ENCODE measurements at regions not wholly inside any gene's neighbourhood (a gene's known extent, or its start where the extent isn't known, plus 50 kb on each side); places are given as distances from the start of the nearest gene placed in this dataset.

DNA sequence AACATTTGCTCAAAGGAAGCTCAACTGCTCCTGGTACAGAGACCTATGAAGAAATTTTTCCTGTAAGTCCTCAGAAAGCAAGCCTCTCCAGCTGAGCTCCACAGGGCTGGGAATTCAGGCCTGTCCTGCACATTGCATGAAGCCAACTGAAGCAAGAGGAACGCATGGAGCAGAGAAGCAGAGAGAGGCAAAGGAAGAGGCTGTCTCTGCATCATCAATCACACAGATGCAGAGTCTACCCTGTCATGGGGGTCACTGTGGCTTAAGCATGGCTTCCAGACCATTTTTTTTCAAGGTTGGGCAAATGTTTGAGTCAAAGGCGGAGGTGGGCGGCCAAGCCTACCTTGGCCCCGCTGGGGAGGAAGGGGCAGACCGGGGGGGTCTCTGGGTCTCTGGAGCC, 110.3 kb upstream of the MSX1 start:
- DNase-seq (ENCODE audit: low spot score): no peak
- ATAC-seq: no peak

DNA sequence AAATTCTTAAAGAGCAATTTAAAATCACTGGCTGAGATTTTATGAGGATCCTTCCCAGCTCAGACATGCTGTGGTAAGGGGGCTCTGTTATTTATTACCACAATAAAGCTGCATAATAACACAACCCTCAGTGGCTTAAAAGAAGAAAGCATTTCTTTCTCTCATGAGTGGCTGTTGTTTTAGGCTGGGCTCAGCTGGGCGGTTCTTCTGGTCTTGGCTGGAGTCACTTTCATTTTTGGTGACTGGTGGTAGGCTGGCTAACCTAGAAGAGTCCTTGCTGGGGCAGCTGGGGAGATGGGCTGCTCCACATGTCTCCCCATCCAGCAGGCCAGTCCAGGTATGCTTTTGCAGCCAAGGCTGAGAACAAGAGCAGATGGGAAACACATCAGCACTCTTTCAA, 113.0 kb upstream of the MSX1 start:
- no peak for ATAC-seq
- no peak for DNase-seq (ENCODE audit: low spot score)

- ATAC-seq (no peak), DNase-seq (ENCODE audit: low spot score) (no peak)
These were observed 119.4 kb upstream of the MSX1 start for GRCh38 chr4:4740071-4740470.

GRCh38 chr4:4735870-4736269, 123.6 kb upstream of the MSX1 start:
- ATAC-seq (no peak), DNase-seq (ENCODE audit: low spot score) (no peak)

DNA sequence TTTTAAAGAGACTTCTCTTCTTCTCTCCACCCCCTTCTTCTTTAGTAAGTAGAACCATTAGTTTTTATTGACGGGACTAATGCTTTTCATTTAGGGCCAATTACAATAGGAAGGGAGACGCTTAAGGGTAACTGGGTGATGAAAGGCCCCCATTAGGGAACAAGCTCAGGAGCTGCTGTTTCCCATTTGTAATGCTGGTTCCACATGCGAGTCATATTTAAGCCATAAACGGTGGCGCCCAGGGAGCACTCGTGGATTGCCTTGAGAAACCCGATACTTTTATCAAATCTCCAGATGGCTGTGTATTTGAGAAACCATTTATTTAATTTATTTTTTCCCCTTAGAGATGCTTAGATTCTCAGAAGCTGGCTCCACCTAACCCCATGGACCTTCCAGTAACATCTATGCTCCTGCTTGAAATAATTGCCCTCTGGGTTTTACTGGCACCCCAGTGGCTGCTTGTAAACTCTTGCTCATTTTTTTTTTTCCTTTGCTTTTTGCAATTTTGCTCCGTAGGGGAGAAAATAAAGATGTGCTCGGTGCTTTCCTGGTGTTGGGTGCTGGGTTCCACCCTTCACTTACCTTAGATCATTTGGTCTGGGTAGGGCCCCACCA, 124.2 kb upstream of the MSX1 start:
- DNase-seq (ENCODE audit: low spot score) (no peak), ATAC-seq (no peak)

DNA sequence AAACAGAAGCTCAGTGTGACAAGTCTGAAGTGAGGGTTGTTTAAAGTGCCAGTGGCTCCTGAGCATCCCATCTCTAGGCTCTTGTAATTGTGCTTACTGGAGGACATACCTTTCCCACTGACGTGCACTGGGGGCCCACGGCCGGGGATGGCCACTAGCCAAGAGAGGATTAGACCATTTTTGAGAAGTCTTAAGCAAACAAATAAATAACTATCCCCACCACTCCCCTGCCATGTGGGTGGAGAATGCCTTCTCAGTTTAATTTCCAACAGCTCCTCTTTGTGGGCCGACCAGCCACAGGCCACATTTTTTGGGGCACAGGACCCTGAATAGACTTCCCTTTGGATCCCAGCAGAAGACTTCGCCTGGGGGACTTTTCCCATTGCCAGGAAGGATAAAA, 125.0 kb upstream of the MSX1 start:
- no peak for ATAC-seq
- DNase-seq (ENCODE audit: low spot score): no peak

DNA sequence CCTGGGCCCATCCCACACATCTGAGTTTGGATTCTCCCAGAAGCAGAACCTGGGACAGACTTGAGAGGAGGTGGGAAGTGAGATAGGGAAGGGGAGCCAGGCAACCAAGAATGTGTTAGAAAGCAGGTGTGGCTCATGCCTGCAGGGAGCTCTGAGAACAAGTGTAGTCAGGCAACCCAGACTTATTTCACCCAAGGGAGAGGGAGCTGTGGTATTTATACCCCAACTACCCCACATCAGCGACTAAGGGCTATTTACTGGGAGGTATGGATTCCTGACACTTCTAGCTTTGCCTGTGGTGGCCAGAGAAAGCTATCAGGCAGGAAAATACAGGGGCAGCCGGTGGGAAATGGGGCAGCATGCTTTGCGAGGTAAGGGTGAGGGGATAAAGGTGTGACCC, 125.8 kb upstream of the MSX1 start:
- no peak for ATAC-seq
- DNase-seq (ENCODE audit: low spot score): no peak

- no peak for ATAC-seq
- no peak for DNase-seq (ENCODE audit: low spot score)
These were observed 129.2 kb upstream of the MSX1 start for GRCh38 chr4:4730249-4730648.

DNA sequence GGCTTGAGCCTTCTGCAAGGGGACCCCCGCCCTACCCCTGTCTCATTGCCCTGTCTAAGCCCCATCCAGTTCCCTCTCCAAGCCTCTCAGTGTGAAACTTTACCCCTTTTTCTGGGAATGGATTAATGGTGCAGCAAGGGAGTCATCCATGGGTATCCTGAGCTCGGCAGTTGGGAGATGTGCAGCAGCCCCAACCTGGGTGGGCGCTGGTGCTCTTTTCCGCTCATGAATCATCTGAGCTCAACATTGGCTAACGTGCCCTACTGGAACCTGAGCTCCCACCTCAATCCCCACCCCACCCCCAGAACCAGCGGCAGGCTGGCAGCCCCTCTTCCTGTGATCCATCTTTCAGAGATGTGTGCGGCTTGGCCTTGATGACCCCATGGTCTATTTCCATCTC, 130.3 kb upstream of the MSX1 start:
- ATAC-seq: no peak
- no peak for DNase-seq (ENCODE audit: low spot score)

GRCh38 chr4:4727536-4727935, 131.9 kb upstream of the MSX1 start:
- ATAC-seq: no peak
- DNase-seq (ENCODE audit: low spot score): no peak

DNA sequence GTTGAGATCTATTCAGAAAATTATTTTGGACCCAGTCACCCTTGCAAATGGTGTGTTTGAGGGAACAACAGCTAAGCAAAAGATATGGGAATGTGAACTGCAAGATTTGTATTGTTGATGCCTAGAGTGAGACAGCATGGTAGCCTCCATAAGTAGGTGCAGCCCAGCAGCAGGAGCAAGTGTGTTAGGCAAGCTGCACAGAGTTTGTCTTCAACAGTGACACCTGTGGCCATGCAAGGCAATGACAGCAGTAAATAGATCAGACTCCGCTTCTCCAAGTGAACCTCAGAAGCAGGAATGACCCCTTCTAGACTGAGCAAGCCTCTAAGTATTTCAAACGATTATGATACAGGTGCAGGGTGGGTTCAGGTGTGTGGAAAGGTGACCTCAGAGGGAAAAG, 133.4 kb upstream of the MSX1 start:
- no peak for ATAC-seq
- no peak for DNase-seq (ENCODE audit: low spot score)

GRCh38 chr4:4724321-4724720, 135.1 kb upstream of the MSX1 start:
- no peak for ATAC-seq

GRCh38 chr4:4721636-4722035, 137.8 kb upstream of the MSX1 start:
- ATAC-seq (no peak), DNase-seq (ENCODE audit: low spot score) (no peak)

More at GRCh38 chr4:4724321-4724720, 135.1 kb upstream of the MSX1 start:
- no peak for DNase-seq (ENCODE audit: low spot score)

DNA sequence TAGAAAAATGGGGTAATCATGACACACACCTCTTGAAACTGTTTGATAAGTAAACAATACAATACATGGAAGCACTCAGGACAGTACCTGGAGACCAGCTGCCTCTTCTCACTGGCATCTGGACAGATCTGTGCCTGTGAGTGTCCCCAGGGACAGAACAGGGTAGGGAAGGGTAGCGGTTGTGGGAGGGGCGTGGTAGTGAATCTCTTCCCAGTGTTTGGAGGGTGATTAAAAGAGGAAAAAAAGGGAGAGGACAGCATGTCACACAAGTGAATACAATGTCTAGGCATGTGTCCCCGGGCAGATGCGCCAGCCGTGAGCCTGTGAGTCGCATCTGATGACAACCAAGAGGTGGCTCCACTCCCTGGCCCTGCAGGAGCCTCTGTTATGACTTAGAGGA, 138.8 kb upstream of the MSX1 start:
- DNase-seq (ENCODE audit: low spot score) (no peak), ATAC-seq (no peak)

DNA sequence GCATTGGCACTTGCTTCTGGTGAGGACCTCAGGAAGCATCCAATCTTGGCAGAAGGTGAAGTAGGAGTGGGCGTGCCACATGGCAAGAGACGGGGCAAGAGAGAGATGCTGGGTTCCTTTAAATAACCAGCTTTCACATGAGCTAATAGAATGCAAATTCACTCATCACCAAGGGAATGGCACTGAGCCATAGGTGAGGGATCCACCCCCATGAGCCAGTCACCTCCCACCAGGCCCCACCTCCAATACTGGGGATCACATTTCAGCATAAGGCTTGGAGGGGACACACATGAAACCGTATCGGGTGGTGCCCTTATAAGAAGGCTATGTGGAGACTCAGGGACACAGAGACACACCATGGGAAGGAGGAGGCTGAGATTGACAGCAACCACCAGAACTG, 140.0 kb upstream of the MSX1 start:
- DNase-seq (ENCODE audit: low spot score): no peak
- ATAC-seq: no peak

- ATAC-seq: no peak
- DNase-seq (ENCODE audit: low spot score): no peak
These were observed 141.8 kb upstream of the MSX1 start for GRCh38 chr4:4717692-4718091.

DNA sequence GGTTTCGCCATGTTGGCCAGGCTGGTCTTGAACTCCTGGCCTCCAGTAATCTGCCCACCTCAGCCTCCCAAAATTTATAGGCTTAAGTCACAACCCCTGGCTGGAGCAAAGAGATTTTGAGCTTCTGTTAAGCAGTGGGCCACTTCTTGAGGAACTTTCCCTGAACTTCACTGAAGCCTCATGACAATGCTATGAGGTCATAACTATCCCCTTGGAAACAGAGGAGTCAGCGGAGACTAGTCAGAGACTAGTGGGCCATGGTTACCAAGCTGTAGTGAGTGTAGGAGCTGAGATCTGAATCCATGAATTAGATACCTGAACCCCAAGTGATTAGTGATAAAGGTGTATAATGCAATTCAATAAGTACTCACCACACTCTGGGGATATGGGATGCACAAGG, 145.1 kb upstream of the MSX1 start:
- ATAC-seq (no peak), DNase-seq (ENCODE audit: low spot score) (no peak)

DNA sequence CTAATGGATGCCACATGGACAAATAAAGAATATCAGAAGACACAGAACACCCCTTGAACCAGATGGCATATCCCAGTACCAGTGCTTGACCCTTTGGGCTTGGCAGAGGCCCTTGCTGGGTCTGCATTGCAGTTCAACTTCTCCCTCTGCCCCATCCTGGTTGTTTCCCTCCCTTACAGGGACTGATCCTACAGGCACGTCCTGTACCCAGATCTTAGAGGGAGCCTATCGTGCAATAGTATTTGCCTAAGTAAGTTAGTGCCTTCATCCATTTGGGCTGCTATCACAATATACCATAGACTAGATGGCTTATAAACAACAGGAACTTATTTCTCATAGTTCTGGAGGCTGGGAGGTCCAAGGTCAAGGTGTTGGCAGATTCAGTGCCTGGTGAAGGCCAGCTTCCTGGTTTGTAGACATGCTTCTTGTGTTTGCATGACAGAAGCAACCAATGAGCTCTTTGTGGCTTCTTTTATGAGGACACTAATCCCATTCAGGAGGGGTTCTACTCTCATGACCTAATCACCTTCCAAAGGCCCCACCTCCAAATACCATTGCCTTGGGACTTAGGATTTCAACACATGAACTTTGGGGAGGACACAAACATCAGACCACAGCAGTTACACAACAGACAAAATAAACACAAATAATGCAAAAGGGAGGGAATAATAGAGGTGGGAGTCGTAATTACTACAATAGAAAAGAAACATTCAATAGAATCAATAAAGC, 146.5 kb upstream of the MSX1 start:
- no peak for DNase-seq (ENCODE audit: low spot score)
- ATAC-seq: no peak

DNA sequence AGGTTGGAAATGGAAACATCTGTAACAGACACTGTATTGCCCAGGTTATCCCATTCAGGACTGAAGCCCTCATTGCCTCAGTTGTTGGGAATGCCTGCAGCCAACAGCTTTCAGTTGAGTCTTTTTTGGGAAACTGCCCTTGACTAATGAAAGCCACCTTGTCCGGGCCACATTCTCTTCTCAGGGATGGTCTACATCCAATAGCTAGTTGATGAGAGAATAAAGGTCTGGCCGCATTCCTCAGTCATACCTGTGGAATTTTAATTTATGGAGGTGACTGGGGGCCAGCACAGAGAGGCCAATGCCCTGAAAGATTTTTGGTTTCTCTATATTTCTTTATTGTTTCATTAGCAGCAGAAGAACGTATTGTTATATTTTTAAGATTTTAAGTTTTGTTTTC, 147.6 kb upstream of the MSX1 start:
- DNase-seq (ENCODE audit: low spot score): no peak
- ATAC-seq: no peak

- ATAC-seq: no peak
- no peak for DNase-seq (ENCODE audit: low spot score)
These were observed 149.7 kb upstream of the MSX1 start for GRCh38 chr4:4709736-4710135.

GRCh38 chr4:4704267-4704666, 155.2 kb upstream of the MSX1 start:
- ATAC-seq (no peak), DNase-seq (ENCODE audit: low spot score) (no peak)

GRCh38 chr4:4697584-4697983, 155.7 kb upstream of the STX18 start:
- no peak for DNase-seq (ENCODE audit: low spot score)
- no peak for ATAC-seq

DNA sequence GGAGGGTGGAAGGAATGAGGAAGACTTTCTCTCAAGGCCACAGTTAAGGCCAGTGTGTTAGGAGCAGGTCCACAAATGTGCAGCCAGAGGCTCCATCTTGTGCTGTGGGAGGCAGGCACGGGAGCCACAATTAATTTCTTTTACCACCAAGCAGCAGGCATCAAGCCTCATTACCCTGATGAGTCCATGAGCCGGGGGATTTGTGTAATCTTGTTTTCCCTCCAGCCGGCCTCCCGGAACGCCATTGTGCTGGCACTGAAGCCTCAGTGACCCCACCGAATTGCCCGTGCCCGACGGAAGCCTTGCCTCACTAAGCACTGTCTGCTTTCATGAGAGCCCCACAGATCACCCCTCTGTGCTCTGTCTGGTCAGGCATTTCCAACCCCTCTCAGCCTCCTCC, 154.7 kb upstream of the STX18 start:
- no peak for ATAC-seq

More for the DNA sequence above, 154.7 kb upstream of the STX18 start:
- no peak for DNase-seq (ENCODE audit: low spot score)
